ENCODE measurements at regions not wholly inside any gene's neighbourhood (a gene's known extent, or its start where the extent isn't known, plus 50 kb on each side); places are given as distances from the start of the nearest gene placed in this dataset.

DNA sequence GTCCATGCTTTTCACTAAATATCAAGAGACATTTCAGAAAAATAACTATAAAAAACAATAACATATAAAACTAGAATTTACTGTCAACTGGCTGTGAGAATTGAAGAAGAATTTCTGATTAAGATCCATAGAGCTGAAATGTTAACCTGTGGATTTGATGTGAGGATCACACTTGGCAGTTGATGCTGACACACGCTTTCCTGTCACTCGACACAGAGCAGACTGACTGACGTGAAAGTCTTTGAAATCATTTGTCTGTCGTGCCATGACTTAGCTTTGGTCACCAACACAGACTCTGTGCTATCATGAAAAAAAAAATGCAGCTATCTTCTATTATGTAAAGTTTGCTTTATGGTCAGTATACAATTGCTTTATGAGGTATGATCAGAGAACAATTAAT, 706.0 kb upstream of the ZP4 start:
- no peaks in the 10 kb centered on the region for H3K36me3 ChIP-seq
- H3K27me3 ChIP-seq = no peaks in the 10 kb centered on the region
- no peak for DNase-seq
- H3K9me3 ChIP-seq = no peaks in the 10 kb centered on the region
- no peak overlapping the region for H3K4me3 ChIP-seq

DNA sequence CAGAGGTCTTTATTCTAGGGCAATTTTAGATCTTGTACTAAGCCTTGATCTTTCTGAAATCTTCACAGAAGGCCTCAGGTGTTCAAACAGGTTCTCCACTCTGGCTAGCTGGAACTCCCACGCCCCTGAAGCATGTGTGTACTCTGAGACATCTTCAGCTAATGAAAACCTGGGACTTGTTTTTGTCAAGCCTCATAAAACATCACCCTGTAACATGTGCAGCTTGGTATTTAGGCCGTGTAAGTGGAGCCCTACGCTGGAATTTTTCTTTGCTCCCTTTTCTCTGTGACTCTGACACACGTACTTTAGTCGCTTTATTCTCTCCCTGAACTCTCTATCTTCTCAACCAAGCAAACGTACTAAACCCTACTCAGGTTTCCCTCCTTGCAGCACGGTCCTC, 701.9 kb upstream of the ZP4 start:
- Histone ChIP-seq H3K36me3 (no peaks in the 10 kb centered on the region), H3K27me3 (no peaks in the 10 kb centered on the region), H3K4me3 (no peak overlapping the region), H3K9me3 (no peaks in the 10 kb centered on the region)
- no peak for DNase-seq

DNA sequence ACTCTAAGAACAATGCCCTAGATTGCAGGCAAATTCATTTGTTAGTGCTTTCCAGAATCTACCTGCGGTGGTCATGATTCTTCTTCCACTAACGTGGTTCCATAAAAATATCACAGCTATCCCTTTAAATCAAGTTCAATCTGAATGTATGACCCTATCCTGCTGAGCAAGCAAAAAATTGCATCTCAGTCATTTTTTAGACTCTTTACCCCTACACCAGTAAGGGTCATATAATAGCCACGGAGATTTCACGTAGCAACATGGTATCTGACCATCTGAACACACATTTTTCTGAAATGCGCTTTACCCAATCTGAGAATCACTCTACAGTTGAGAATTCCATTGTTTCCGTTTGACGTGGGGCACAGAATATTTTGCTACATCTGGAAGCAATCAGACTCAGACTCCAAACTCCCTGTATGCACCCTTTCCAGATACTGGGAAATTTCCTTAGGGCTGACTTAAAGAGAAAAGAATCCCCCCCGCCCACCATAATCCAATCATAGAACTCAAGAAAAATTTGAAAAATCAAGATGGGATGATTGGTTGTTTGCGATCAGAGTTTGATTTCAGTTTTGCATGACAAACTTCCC, 699.2 kb upstream of the ZP4 start:
- Histone ChIP-seq H3K9me3 (no peaks in the 10 kb centered on the region), H3K36me3 (no peaks in the 10 kb centered on the region), H3K4me3 (no peak overlapping the region), H3K27me3 (no peaks in the 10 kb centered on the region)
- DNase-seq = no peak

DNA sequence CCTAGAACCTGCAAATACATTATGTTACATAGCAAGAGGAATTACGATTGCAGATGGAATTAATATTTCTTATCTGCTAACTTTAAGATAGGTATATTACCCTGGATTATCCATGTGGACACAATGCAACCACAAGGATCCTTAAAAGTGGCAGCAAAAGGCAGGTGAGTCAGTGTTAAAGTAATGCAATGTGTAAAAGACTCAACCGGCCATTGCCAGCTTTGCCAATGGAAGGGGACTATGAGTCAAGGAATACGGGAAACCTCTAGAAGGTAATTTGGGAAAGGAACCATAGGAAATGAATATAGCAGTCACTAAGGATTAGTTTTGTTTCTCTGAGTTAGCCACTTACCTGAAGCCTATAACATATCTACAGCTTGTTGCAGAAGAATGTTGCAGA, 692.1 kb upstream of the ZP4 start:
- H3K36me3 ChIP-seq = no peaks in the 10 kb centered on the region
- DNase-seq = no peak

DNA sequence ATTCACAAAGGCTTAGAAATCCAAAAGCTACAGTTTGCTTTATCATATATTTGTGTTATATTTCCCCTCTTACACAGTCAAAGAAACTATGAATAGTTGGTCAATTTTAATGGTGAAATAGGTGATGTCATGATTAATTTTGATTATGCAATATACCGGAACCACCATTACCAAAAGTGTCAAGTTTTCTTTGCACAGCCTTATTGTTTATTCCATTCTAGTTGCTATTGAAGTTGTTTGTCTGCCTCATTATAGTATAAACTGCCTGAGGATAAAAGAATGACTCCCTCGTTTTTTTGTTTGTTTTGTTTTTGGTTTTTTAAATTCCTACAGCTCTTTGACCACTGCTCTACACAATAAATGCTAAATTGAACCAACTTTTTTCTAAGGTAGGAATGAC, 690.6 kb upstream of the ZP4 start:
- H3K9me3 ChIP-seq = no peaks in the 10 kb centered on the region; the same call in none of the 2 replicates
- no peaks in the 10 kb centered on the region for H3K36me3 ChIP-seq
- DNase-seq = no peak
- H3K27me3 ChIP-seq = no peaks in the 10 kb centered on the region
- no peak overlapping the region for H3K4me3 ChIP-seq

More for the DNA sequence above, 692.1 kb upstream of the ZP4 start:
- no peaks in the 10 kb centered on the region for H3K9me3 ChIP-seq
- H3K4me3 ChIP-seq = no peak overlapping the region
- no peaks in the 10 kb centered on the region for H3K27me3 ChIP-seq

DNA sequence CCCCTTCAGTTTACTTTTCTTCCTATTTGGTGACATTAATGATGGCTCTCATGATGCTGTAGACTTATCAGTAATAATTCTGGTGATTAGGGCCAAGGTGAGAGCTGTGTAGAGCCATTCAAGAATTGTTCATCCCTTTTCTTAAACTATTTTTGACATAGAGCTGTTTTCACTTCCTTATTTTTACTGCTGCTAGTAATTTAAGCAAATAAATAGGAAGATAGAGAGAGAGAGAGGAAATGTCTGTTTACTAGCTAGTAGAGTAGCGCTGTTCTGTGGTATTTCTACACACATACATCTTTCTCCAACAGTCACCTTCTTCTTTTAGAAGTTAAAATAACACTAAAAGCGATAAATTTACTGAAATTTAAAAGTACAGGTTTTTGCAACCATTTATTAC, 678.0 kb upstream of the ZP4 start:
- Histone ChIP-seq H3K27me3 (no peaks in the 10 kb centered on the region), H3K4me3 (no peak overlapping the region), H3K36me3 (no peaks in the 10 kb centered on the region), H3K9me3 (no peaks in the 10 kb centered on the region)
- no peak for DNase-seq

DNA sequence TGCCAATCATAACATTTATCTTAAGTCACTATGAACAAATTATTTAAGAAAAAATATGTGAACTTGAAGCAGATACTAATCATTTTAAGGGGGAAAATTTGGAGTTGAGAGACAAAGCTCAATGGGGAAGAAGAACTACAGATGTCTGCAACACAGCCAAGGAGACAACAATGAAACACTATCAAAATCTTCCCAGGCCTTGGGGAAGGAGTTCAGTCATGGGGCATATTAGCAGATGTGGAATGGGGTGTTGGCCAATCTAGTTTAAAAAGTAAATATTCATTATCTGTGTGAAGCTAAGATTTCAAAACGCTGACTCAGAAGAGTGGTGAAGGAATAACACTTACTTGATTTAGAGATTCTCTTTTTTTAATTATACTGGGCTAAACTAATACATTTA, 671.6 kb upstream of the ZP4 start:
- H3K9me3 ChIP-seq = no peaks in the 10 kb centered on the region
- no peaks in the 10 kb centered on the region for H3K36me3 ChIP-seq
- no peaks in the 10 kb centered on the region for H3K27me3 ChIP-seq
- no peak for DNase-seq
- H3K4me3 ChIP-seq = no peak overlapping the region

DNA sequence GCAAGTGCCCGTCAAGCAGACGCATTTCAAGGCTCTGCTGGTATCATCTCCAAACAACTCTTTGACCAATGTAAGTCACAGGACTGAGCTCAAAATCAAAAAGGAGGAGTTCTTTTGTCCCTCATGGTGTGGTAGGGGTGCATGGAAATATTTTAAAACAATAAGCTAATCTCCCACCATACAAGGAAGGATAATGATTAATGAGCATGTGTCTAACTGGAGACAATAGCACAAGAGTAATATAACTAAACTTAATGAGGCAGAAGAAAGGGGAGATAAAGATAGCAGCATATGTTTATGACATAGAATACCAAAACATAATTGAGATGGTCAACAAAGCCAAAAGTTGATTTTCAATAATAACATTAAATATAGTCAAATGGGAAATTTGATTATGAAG, 668.0 kb upstream of the ZP4 start:
- no peaks in the 10 kb centered on the region for H3K36me3 ChIP-seq
- DNase-seq = no peak
- H3K4me3 ChIP-seq = no peak overlapping the region
- no peaks in the 10 kb centered on the region for H3K9me3 ChIP-seq
- no peaks in the 10 kb centered on the region for H3K27me3 ChIP-seq

DNA sequence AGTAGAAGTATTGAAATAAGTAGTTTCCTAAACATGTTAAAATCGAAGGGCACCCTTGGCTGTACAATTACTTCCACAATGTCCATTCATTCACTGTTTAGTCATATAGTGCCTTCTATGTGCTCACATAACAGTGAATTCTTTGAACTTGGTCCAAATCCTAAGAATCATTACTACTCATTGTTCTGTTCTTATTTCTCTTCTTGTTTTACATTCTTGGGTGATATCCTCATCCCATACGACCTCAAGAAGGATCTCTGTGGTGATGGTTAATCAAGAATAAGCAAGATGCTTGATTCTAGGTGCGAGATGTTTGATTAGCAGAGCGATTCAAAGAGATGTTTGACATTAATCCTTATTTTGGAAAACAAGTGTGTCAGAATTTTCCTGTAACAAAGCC, 667.4 kb upstream of the ZP4 start:
- Histone ChIP-seq H3K27me3 (no peaks in the 10 kb centered on the region), H3K36me3 (no peaks in the 10 kb centered on the region), H3K4me3 (no peak overlapping the region), H3K9me3 (no peaks in the 10 kb centered on the region)
- DNase-seq = no peak

DNA sequence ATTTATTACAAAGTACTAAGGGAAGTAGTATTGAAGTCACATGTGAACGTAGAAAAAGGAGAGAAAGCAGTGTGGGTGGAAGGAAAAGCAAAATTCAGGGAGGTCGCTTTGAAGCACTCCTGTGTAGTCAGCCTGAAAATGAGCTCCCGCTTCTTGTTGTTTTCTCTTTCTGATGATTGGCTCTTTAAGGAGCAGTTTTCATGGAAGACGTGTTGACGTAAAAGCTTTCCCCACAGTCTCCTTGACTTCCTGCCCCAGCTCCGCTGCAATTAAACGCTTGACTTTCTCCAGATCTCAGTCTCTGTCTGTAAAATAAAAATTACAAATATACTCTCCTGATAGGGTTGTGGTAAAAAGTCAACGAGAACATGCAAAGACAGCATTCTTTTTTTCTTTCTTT, 661.5 kb upstream of the ZP4 start:
- H3K36me3 ChIP-seq = no peaks in the 10 kb centered on the region
- H3K4me3 ChIP-seq = no peak overlapping the region
- no peak for DNase-seq
- no peaks in the 10 kb centered on the region for H3K27me3 ChIP-seq
- no peaks in the 10 kb centered on the region for H3K9me3 ChIP-seq

DNA sequence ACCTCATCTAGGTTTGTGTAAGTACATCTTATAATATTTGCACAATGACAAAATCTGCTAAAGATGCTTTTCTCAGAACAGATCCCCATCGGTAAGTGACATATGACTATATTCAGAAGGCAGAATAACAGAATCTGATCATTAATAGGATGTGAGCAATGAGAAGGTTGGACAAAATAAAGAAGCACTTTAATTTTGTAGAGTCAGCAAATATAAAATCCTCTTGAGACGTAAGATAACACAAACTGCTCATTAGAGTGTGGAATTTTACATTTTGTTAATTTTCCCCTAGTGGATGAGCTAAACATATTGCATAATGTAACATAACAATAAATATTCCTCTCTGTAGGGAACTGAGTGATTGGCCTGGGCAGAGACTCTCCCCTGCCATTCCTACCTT, 658.4 kb upstream of the ZP4 start:
- no peak for DNase-seq
- Histone ChIP-seq H3K4me3 (no peak overlapping the region), H3K27me3 (no peaks in the 10 kb centered on the region), H3K9me3 (no peaks in the 10 kb centered on the region), H3K36me3 (no peaks in the 10 kb centered on the region)

DNA sequence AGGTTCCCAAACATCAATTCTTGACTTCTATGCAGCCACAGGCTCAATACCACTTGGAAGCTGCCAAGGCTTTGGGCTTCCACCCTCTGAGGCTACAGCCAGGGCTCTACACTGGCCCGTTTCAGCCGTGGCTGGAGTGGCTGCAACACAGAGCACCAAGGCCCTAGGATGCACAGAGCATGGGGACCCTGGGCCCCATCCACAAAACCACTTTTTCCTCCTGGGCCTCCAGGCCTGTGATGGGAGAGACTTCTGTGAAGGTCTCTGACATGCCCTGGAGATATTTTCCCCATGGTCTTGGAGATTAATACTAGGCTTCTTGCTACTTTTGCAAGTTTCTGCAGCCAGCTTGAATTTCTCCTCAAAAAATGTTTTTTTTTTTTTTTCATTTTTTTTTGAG, 655.4 kb upstream of the ZP4 start:
- H3K9me3 ChIP-seq = no peaks in the 10 kb centered on the region
- H3K27me3 ChIP-seq = no peaks in the 10 kb centered on the region
- no peaks in the 10 kb centered on the region for H3K36me3 ChIP-seq
- no peak for DNase-seq
- no peak overlapping the region for H3K4me3 ChIP-seq

DNA sequence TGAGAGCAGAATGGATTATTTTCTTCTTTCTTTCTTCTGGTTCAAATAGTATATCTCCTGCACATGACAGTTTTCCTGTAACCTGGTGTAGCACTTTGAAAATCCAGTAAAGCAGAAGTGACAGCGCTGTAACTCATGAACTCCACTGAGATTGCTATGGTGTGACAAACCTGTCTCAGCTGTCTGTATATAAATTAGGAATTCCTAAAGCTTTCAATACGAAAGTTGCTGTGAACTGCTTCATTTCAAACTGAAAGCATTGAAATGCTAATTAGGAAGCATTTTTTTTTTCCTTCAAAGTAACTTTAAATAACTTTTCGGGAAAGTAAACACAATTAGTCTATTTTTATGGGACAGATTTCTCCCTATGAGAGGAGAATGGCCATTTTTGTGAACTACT, 646.9 kb upstream of the ZP4 start:
- Histone ChIP-seq H3K9me3 (no peaks in the 10 kb centered on the region), H3K36me3 (no peaks in the 10 kb centered on the region), H3K27me3 (0 out of 2 replicates have a peak, but pooled peaks cover 3% of the 10 kb centered on the region), H3K4me3 (no peak overlapping the region)
- no peak for DNase-seq

DNA sequence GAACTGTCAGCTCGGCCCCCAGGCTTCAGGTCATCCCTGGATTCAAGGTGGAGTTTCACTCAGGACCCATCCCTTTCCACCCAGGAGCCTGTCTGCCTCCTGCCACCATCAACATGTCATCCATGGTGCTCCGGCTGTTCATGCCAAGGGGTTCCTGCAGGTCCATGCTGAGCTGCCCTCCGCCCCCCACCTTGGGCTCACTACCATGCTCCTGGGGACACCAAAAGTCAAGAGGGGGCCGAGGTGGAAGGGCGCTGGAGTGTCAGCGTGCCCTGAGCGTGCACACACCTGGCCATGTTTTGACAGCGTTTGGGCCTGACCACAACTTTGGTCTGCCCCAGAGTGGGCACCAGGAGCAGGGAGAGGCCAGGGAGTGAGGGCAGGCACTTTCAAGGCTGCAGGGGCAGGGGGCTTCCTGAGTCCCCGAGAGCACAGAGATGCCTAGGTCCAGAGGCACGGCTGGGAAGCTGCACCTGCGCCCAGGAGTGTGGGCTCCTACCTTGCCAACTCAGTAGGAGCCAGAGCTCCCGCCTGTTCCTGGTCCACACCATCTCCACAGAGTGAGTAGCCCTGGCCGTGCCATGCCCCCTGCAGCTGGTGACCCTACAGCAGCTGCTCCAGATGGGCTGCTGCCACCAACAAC, 639.6 kb upstream of the ZP4 start:
- no peaks in the 10 kb centered on the region for H3K27me3 ChIP-seq
- no peak for DNase-seq
- no peak overlapping the region for H3K4me3 ChIP-seq
- no peaks in the 10 kb centered on the region for H3K9me3 ChIP-seq
- no peaks in the 10 kb centered on the region for H3K36me3 ChIP-seq

DNA sequence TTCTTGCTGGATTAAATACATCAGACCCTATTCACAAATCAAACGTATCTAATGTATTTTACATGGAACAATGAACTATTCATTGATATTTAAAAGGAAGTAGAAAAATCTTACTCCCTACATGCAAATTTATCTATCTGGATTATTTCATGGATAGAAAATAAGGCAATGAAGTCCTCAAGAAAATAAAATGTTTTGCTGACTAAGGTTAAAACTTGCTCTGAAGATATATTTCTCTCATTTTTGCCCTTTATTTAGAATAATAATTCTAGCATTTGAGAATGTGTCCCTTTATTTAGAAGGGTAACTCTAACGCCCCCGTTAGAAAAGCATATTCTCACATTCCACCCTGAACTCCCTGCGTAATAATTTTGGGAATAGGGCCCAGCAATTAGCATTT, 627.0 kb upstream of the ZP4 start:
- DNase-seq = no peak
- Histone ChIP-seq H3K36me3 (no peaks in the 10 kb centered on the region), H3K9me3 (peaks cover 10% of the 10 kb centered on the region), H3K27me3 (no peaks in the 10 kb centered on the region), H3K4me3 (no peak overlapping the region)

DNA sequence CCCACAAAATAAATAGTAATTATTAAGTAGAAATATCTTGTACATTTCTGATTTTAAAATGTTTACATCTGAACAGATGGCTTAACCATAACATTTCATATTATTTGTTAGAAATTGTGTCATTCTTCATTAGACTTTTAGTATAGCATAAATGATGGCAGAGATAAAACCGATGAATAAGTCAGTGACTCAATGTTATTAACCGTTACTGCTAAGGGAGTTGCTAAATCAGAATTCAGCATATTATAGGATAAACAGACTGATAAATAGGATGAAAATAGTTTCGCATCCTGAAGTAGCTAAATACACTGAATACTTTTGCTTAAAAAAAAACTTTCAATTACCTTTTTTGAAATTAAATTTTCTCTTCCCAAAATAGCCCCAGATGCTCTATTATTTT, 610.6 kb upstream of the ZP4 start:
- no peak for DNase-seq
- Histone ChIP-seq H3K36me3 (no peaks in the 10 kb centered on the region), H3K27me3 (no peaks in the 10 kb centered on the region), H3K4me3 (no peak overlapping the region), H3K9me3 (no peaks in the 10 kb centered on the region)

DNA sequence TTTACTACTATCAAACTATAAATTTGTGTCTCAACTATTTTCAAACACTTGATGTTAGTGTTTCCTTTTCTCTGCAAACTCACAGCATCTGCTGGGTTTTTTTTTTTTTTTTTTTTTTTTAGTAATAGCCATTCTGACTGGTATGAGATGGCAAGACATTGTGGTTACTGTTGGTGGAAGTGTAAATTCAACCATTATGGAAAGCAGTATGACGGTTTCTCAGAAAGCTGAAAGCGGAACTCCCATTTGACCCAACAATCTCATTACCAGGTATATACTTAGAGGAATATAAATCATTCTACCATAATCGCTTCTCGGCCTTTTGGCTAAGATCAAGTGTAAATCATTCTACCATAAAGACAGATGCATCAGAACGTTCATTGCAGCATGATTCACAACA, 608.3 kb upstream of the ZP4 start:
- Histone ChIP-seq H3K9me3 (no peaks in the 10 kb centered on the region), H3K36me3 (no peaks in the 10 kb centered on the region), H3K4me3 (no peak overlapping the region), H3K27me3 (no peaks in the 10 kb centered on the region)
- no peak for DNase-seq

DNA sequence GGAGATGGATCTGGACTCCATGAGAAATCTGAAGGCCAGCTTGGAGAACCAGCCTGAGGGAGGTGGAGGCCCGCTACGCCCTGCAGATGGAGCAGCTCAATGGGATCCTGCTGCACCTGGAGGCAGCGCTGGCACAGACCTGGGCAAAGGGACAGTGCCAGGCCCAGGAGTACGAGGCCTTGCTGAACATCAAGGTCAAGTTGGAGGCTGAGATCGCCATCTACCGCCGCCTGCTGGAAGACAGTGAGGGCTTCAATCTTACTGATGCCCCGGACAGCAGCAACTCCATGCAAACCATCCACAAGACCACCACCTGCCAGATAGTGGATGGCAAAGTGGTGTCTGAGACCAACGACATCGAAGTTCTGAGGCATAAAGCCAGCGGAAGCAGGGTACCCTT, 601.5 kb upstream of the ZP4 start:
- no peaks in the 10 kb centered on the region for H3K36me3 ChIP-seq
- no peak for DNase-seq
- no peak overlapping the region for H3K4me3 ChIP-seq
- H3K27me3 ChIP-seq = no peaks in the 10 kb centered on the region
- H3K9me3 ChIP-seq = no peaks in the 10 kb centered on the region

DNA sequence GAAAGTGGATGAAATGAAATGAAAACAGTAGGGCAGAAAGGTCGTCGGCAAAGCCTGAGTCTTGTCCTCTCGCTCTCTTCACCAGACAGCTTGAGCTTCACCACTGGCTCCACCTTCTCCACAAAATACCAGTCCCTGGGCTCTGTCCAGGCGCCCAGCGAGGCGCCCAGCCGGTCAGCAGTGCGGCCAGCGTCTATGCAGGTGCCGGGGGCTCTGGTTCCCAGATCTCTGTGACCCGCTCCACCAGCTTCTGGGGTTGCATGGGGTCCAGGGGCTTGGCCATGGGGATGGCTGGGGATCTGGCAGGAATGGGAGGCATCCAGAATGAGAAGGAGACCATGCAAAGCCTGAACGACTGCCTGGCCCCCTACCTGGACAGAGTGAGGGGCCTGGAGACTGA, 600.5 kb upstream of the ZP4 start:
- DNase-seq = no peak
- Histone ChIP-seq H3K36me3 (no peaks in the 10 kb centered on the region), H3K27me3 (no peaks in the 10 kb centered on the region), H3K9me3 (no peaks in the 10 kb centered on the region), H3K4me3 (no peak overlapping the region)

Data from MG63 (cell line).